HG03175 (cell line): ENCODE measurements at regions not wholly inside any gene's neighbourhood (a gene's known extent, or its start where the extent isn't known, plus 50 kb on each side); places are given as distances from the start of the nearest gene placed in this dataset.
"Not testable (repeated sequence)": the region's sequence is repeated elsewhere in the genome, so short reads cannot be mapped to it uniquely, and the experiment has no call there.

Source experiments
- ATAC-seq: cut with Tn5 transposase; IDR thresholded peaks from one replicate; pipeline ENCODE4 v1.9.1; 2021; ENCODE audit warnings: mild to moderate bottlenecking, moderate library complexity; ENCODE audit not compliant: unreplicated experiment

DNA sequence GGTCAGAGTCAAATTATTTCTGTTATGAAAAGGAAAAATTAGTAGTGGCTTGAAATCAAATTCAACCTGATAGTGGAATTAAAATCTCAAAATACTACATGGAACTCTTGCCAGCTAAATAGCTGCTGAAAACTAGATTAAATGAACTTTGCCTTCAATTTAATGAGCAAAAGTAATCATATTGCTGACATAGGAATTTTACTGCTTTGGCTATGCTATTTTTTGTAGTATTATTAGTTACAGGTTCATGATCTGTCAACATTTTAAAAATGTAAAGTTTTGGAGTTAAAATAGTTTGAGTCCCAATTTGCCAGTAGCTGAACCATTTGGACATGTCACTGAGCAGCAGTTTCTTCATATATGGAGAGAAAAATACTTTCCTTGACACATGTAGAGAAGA is 81.4 kb downstream of the RERGL start:
- ATAC-seq, result no peak

DNA sequence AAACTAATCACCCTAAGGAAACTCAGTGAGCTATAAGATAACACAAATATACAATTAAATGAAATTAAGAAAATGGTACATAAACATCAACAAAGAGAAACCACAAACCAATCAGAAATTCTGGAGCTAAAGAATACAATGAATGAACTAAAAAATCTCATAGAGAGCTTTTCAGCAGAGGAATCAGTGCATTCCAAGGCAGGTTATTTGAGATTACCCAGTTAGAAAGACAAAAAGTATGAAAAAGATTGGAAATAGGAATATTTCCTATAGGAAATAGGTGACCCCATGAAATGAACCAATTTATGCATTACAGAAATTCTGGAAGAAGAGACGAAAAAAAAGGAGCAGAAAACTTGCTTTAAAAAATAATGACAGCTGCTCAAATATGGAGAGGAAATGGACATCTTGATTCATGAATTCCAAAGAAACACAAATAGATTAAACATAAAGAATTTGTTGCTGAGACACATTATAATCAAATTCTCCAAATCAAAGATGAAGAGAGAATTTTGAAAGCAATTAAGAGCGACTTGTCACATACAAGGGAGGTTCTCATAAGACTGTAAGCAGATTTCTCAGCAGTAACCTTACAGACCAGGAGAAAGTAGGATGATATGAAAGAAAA is 90.7 kb downstream of the RERGL start:
- ATAC-seq, result no peak

DNA sequence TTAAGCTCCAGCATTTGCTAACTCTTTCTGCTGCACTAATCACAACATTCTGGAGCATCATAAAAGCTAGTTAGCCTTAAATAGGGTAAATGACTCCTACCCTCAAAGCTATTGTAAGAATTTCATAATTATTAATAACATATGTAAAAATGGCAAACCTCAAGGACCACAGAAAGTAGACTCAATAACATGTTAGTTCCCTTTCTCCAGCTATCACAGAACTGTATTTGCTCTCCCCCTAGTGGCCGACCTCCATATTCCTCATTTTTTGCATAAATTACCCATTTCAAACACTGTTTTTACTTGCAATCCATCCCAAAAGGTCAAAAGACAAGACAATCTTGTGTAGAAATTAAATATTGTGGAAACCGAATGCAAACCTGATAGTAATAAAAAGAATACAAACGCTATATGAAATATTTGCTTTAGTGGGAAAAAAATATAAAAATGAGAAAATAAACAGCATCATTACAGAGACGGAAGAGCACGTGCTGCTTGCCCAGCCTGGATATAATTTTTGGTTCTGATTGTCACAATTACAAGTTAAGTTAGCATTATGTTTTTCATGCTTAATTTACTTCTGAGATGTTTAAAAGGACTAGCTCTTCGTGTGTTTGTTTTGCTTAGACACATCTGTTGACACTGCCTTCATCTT is 97.9 kb downstream of the RERGL start:
- ATAC-seq, result peak; percentile 94

GRCh38 chr12:17982556-17982955 is 107.4 kb downstream of the RERGL start:
- no peak for ATAC-seq

- no peak for ATAC-seq
These were observed 113.8 kb downstream of the RERGL start for GRCh38 chr12:17976202-17976601.

GRCh38 chr12:17975763-17976162 is 114.2 kb downstream of the RERGL start:
- ATAC-seq, result no peak

GRCh38 chr12:17975239-17975638 is 114.8 kb downstream of the RERGL start:
- ATAC-seq, result no peak

- no peak for ATAC-seq
These were observed 118.1 kb downstream of the RERGL start for GRCh38 chr12:17971850-17972249.

- no peak for ATAC-seq
These were observed 135.2 kb downstream of the RERGL start for GRCh38 chr12:17954788-17955187.

GRCh38 chr12:17950898-17951297 is 139.1 kb downstream of the RERGL start:
- no peak for ATAC-seq

GRCh38 chr12:17949558-17950141 is 140.3 kb downstream of the RERGL start:
- no peak for ATAC-seq

GRCh38 chr12:17928708-17929366 is 161.2 kb downstream of the RERGL start:
- ATAC-seq, result no peak

GRCh38 chr12:17918013-17918412 is 172.0 kb downstream of the RERGL start:
- ATAC-seq, result no peak

DNA sequence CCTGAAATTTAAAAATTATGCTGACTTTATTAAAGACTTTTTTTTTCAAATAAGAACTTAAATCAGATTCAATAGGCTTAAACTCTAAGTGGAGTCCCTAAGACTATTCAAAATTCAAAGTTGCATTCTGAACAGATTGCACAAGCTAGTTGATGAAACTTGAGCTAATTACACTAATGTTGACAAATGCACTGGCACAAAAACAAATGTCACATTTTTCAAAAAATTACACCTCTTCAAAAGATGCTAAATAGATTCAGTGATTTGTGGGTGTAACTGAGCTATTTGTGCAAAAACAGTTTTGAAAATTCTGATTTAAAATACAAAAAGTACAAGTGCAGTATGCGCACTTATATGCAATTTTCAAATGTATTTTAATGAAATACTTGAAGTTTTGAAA is 205.4 kb downstream of the RERGL start:
- ATAC-seq, result no peak

DNA sequence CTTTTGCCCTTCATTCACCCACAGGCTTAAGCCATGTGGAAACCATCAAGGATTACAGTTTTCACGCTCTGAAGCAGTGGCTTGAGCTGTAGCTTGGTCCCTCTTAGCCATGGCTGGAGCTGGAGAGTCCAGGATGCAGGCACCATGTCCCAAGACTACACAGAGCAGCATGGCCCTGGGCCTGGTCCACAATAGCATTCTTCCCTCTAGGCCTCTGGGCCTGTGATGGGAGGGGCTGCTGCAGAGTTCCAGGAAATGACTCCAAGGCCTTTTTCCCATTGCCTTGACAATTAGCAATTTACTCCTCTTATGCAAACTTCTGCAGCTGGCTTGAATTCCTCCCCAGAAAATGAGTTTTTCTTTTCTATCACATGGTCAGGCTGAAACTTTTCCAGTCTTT is 211.3 kb downstream of the RERGL start:
- no peak for ATAC-seq

- ATAC-seq, result no peak
These were observed 214.8 kb downstream of the RERGL start for GRCh38 chr12:17875230-17875629.

DNA sequence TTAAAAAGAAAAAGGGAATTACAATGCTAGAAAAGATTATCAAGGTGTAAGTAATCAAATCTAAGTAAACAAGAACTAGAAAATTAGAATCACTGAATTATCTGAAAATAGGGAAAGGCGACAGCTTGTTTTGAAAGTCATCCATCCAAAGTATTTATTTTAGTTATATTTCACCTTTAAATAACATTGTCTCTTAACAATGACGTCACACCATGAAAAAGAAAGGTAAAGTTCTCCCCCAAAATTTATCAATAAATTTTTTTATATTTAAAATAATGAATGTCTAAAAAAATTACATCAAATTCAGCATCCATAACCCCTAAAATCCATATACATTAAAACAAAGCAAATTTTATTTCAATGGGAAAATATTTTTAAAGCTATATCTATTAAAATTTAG is 223.2 kb downstream of the RERGL start:
- ATAC-seq, result no peak

DNA sequence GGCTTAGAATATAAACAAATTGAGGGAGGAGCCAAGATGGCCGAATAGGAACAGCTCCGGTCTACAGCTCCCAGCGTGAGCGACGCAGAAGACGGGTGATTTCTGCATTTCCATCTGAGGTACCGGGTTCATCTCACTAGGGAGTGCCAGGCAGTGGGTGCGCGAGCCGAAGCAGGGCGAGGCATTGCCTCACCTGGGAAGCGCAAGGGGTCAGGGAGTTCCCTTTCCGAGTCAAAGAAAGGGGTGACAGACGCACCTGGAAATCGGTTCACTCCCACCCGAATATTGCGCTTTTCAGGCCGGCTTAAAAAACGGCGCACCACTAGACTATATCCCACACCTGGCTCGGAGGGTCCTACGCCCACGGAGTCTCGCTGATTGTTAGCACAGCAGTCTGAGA is 234.4 kb downstream of the RERGL start:
- not testable (repeated sequence) for ATAC-seq

DNA sequence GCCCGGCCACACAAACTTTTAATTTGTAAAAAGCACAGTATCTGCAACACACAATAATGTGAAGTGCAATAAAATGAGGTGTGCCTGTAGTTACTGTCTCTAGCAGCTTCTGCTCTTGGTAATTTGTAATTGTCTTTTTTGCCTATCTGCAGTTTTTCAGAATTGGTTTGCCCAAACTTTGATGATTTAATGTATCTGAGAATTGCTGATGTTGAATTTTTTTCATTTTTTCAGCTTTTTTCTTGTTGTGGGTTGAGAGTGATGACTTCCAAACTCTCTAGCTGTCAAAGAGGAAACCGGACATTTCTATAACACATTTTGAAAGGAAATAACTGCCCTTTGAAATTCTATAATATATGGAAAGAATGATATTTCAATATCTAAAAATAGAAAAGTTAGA is 236.9 kb downstream of the RERGL start:
- no peak for ATAC-seq

DNA sequence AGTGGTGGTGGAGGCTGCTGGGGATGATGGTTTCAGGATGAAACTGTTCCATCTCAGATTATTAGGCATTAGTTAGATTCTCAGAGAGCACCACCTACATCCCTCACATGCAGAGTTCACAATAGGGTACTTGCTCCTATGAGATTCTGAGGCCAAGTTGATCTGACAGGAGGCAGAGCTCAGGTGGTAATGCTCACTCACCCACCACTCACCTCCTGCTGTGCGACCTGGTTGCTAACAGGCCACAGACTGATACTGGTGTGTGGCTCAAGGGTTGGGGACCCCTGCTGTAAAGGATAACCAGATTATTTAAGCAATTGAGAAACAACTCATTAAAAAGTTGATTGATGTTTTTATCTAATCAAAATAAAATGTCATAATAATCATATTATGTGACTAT is 248.5 kb downstream of the RERGL start:
- ATAC-seq, result no peak

DNA sequence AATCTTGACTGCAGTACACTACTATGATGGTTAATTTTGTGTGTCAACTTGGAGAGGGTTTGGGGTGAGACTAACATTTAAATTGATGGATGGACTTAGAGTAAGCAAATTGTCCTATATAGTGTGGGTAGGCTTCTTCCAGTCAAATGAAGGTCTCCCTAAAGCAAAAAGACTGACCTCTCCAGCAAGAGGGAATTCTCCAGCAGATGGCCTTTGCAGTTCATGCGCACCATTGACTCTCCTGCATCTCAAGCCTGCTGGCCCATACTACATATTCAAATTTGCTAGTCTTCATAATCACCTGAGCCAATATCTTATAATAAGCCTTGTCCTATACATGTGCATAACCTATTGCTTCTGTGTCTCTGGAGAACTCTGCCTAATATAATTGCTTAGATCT is 260.2 kb downstream of the RERGL start:
- no peak for ATAC-seq

DNA sequence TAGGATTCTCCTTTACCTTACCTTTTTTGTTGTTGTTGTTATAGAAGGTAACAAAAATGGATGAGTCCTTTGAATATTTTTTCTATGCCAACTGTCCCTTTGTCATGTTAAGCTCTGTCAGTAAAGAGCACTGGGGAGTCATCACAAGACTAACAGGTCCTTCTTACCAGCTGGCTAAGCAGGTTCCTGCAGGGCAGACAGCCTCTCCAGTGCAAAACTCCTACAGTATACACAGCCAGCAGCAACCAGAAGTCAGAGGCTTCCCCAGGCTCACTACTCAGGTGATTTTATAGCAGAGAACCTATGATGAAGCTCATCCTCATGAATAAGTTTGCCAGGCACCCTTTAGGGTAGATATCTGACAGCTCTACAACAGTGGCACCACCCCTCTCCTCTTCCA is 271.1 kb downstream of the RERGL start:
- no peak for ATAC-seq
